Ascending aorta (tissue), 2 donors: ENCODE measurements at regions not wholly inside any gene's neighbourhood (a gene's known extent, or its start where the extent isn't known, plus 50 kb on each side); places are given as distances from the start of the nearest gene placed in this dataset.

Experiments used
- DNase-seq, 2 donors: peaks; one replicate each; pipeline ENCODE4 v3.0.0-alpha.2; 2019; ENCODE audit warnings: low spot score in 2 of 2
- H3K27ac ChIP-seq, 2 donors: fragments of 200-600 bp; sonication (generic); one replicate each; pipeline ENCODE4 v1.5.1; 2016 to 2017; ENCODE audit warnings: mild to moderate bottlenecking in 1 of 2
- H3K27me3 ChIP-seq: fragments of 200-600 bp; sonication (generic); one replicate; pipeline ENCODE4 v1.5.1; 2017
- H3K36me3 ChIP-seq, 2 donors: fragments of 200-600 bp; sonication (generic); one replicate each; pipeline ENCODE4 v1.5.1; 2016
- H3K4me1 ChIP-seq, 2 donors: fragments of 200-600 bp; sonication (generic); one replicate each; pipeline ENCODE4 v1.5.1; 2016 to 2017; ENCODE audit warnings: mild to moderate bottlenecking in 1 of 2
- H3K4me3 ChIP-seq, 2 donors: fragments of 200-600 bp; sonication (generic); one replicate each; pipeline ENCODE4 v1.5.1; 2016 to 2017; ENCODE audit warnings: mild to moderate bottlenecking in 1 of 2
- H3K9me3 ChIP-seq, 2 donors: fragments of 200-600 bp; sonication (generic); one replicate each; pipeline ENCODE4 v1.5.1; 2016
- intact Hi-C: fragments of 100-400 bp; cut with DNase I; formaldehyde crosslinking; loops from one replicate; pipeline ENCODE4 v1.15.1; 2023
- TF ChIP-seq, protein P1 (sequence below), 3 experiments: fragments of 200-600 bp in 2 of 3; fragments of 450-650 bp in 1 of 3; sonication (generic) in 2 of 3; IDR thresholded peaks; one replicate each; pipeline ENCODE4 v1.5.1; 2016 to 2019; ENCODE audit warnings: antibody characterized with exemption in 3 of 3, mild to moderate bottlenecking in 1 of 3, moderate library complexity in 1 of 3

DNA sequence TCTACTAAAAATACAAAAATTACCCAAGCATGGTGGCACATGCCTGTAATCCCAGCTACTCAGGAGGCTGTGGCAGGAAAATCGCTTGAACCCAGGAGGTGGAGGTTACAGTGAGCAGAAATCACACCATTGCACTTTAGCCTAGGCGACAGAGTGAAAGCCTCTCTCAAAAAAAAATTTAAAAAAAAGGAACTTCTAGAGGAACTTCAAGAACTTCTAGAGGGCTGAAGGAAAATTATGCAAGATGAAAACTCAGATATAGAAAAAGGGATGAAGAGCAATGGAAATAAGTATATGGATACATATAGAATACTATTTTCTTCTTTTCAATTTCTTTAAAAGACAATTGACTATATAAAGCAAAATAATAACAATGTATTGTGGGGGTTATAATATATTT is 51.2 kb upstream of the PRR5 start:
- TF ChIP-seq, protein P1, sequence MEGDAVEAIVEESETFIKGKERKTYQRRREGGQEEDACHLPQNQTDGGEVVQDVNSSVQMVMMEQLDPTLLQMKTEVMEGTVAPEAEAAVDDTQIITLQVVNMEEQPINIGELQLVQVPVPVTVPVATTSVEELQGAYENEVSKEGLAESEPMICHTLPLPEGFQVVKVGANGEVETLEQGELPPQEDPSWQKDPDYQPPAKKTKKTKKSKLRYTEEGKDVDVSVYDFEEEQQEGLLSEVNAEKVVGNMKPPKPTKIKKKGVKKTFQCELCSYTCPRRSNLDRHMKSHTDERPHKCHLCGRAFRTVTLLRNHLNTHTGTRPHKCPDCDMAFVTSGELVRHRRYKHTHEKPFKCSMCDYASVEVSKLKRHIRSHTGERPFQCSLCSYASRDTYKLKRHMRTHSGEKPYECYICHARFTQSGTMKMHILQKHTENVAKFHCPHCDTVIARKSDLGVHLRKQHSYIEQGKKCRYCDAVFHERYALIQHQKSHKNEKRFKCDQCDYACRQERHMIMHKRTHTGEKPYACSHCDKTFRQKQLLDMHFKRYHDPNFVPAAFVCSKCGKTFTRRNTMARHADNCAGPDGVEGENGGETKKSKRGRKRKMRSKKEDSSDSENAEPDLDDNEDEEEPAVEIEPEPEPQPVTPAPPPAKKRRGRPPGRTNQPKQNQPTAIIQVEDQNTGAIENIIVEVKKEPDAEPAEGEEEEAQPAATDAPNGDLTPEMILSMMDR (IDR thresholded peaks at IDR 0.05): no peak
- Histone ChIP-seq H3K4me3 (no peak overlapping the region), H3K27me3 (no peaks in the 10 kb centered on the region), H3K9me3 (no peaks in the 10 kb centered on the region), H3K4me1 (no peaks in the 10 kb centered on the region), H3K36me3 (no peaks in the 10 kb centered on the region), H3K27ac (no peak overlapping the region)
- intact Hi-C loops: no loop called here
- DNase-seq: no peak

GRCh38 chr22:44648821-44649565 is 53.0 kb upstream of the PRR5 start:
- Histone ChIP-seq H3K27me3 (no peaks in the 10 kb centered on the region), H3K36me3 (no peaks in the 10 kb centered on the region), H3K9me3 (no peaks in the 10 kb centered on the region), H3K4me1 (no peaks in the 10 kb centered on the region), H3K4me3 (no peak overlapping the region), H3K27ac (no peak overlapping the region)
- intact Hi-C loops: no loop called here
- DNase-seq: no peak
- TF ChIP-seq, protein P1 (IDR thresholded peaks at IDR 0.05): no peak

DNA sequence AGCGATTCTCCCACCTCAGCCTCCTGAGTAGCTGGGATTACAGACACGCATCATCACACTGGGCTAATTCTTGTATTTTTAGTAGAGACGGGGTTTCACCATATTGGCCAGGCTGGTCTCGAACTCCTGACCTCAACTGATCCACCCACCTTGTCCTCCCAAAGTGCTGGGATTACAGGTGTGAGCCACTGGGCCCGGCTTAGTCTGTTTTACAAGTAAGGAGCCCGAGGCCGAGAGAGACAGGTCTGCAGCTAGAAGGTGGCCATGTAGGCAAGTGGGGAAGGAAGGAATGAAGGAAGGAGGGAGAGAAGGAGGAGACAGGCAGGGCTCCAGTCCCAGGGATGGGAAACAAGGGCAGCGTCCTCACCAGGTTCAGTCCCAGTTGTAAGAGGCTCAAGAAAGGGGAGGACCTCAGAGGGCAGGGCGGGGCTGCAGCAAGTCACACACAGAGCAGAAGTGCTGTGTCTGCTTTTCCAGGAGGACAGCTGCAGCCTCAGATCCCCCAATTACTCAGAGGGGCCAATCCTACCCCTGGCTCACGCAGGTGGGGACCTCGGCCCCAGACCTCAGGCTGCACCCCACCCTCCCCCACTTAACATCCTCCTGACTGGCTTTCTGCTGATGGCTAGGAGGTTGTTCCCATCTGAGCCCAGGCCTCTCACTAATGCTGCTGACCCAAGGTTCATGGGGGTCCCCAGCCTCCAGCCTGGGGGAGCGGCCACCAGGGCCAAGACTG is 53.8 kb upstream of the PRR5 start:
- H3K27me3 ChIP-seq: no peaks in the 10 kb centered on the region
- no peak overlapping the region for H3K27ac ChIP-seq
- no peaks in the 10 kb centered on the region for H3K36me3 ChIP-seq
- H3K9me3 ChIP-seq: no peaks in the 10 kb centered on the region
- DNase-seq: no peak
- TF ChIP-seq, protein P1 (IDR thresholded peaks at IDR 0.05): no peak
- no peaks in the 10 kb centered on the region for H3K4me1 ChIP-seq
- H3K4me3 ChIP-seq: no peak overlapping the region
- intact Hi-C loops: no loop called here

- DNase-seq: no peak
- TF ChIP-seq, protein P1 (IDR thresholded peaks at IDR 0.05): no peak
- Histone ChIP-seq H3K27me3 (no peaks in the 10 kb centered on the region), H3K36me3 (no peaks in the 10 kb centered on the region), H3K4me3 (no peak overlapping the region), H3K27ac (no peak overlapping the region), H3K4me1 (no peaks in the 10 kb centered on the region), H3K9me3 (no peaks in the 10 kb centered on the region)
- intact Hi-C loops: no loop called here
Measured at GRCh38 chr22:44647141-44647540, 54.9 kb upstream of the PRR5 start.

DNA sequence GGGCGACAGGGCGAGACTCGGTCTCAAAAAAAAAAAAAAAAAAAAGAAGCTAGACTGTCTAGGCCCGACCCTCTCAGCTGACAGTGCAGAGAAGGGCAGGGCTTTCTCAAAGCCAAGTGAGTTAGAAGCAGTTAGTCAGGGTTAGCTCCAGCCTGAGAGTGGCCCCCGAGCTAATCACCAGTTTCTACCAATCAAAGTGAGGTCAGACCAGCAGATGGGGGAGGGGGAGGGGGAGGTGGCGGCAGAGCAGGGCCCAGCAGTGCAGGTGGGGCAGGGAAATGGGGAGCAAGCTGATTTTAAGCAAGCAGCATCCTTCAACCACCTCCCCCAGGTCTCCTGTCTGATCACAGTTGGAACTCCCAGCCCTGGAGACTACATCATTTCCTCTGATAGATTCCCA is 55.3 kb upstream of the PRR5 start:
- no peak overlapping the region for H3K27ac ChIP-seq
- no peaks in the 10 kb centered on the region for H3K27me3 ChIP-seq
- intact Hi-C loops: no loop called here
- H3K4me1 ChIP-seq: no peaks in the 10 kb centered on the region
- DNase-seq: no peak
- H3K4me3 ChIP-seq: no peak overlapping the region
- H3K36me3 ChIP-seq: no peaks in the 10 kb centered on the region
- TF ChIP-seq, protein P1 (IDR thresholded peaks at IDR 0.05): no peak
- H3K9me3 ChIP-seq: no peaks in the 10 kb centered on the region
